Tongue (tissue), 1 donor: ENCODE measurements at regions not wholly inside any gene's neighbourhood (a gene's known extent, or its start where the extent isn't known, plus 50 kb on each side); places are given as distances from the start of the nearest gene placed in this dataset. TPM values are rescaled to one million over a fixed set of nuclear protein-coding genes. Genes with fewer than 3 reads are reported as not detected.

ENCODE experiments used
- small RNA-seq: library from RNA; depleted of rRNA; stranded (forward); fragments of <200 nt; gene quantifications from one replicate; pipeline ENCODE3, GENCODE V24; 2014; ENCODE audit warnings: low replicate concordance

Small RNA genes in the stretch of these regions (small RNA-seq; reads per million reads assigned to genes)
- gene AC245291.3 (not detected), gene IGLVVII-41-1 (not detected)
